Natural killer cell (primary cell): ENCODE measurements at regions not wholly inside any gene's neighbourhood (a gene's known extent, or its start where the extent isn't known, plus 50 kb on each side); places are given as distances from the start of the nearest gene placed in this dataset.
"Not testable (repeated sequence)": the region's sequence is repeated elsewhere in the genome, so short reads cannot be mapped to it uniquely, and the experiment has no call there.

Experiments
- ATAC-seq, 3 donors: fragments of 150-1000 bp in 2 of 3; fragments of 200-7000 bp in 1 of 3; cut with Tn5 transposase; 1 replicate in 1 of 3; 2 replicates in 2 of 3; pipeline ENCODE4 v1.10.0; 2021; ENCODE audit warnings: mild to moderate bottlenecking in 2 of 3, moderate library complexity in 2 of 3
- DNase-seq, 2 donors: peaks; one replicate each; pipeline versions ENCODE4 v3.0.0 to v3.0.0-alpha.2; 2013 to 2021; ENCODE audit warnings: mixed read lengths in 1 of 2
- H3K27ac ChIP-seq: one replicate; pipeline ENCODE4 v1.5.1; 2013; ENCODE audit warnings: mild to moderate bottlenecking, low read length
- H3K27me3 ChIP-seq: one replicate; pipeline ENCODE4 v1.6.1; 2013; ENCODE audit warnings: low read length; ENCODE audit not compliant: control insufficient read depth, insufficient read depth
- H3K36me3 ChIP-seq: one replicate; pipeline ENCODE4 v1.6.1; 2013; ENCODE audit warnings: low read length; ENCODE audit not compliant: control insufficient read depth, insufficient read depth
- H3K4me1 ChIP-seq: one replicate; pipeline ENCODE4 v1.6.1; 2013; ENCODE audit warnings: low read length; ENCODE audit not compliant: control insufficient read depth, insufficient read depth
- H3K4me3 ChIP-seq: one replicate; pipeline ENCODE4 v1.5.1; 2013; ENCODE audit warnings: low read length
- H3K9me3 ChIP-seq: one replicate; pipeline ENCODE4 v1.6.1; 2013; ENCODE audit warnings: low read length; ENCODE audit not compliant: control insufficient read depth, insufficient read depth
- H3K27ac Mint-ChIP-seq, 2 donors: one replicate each; pipeline ENCODE4 v1.8.0; 2022; ENCODE audit warnings: mild to moderate bottlenecking in 2 of 2, mixed read lengths in 2 of 2, moderate library complexity in 1 of 2
- H3K27me3 Mint-ChIP-seq, 2 donors: one replicate each; pipeline ENCODE4 v1.8.0; 2022; ENCODE audit warnings: low read depth in 2 of 2, mixed read lengths in 2 of 2
- H3K36me3 Mint-ChIP-seq: one replicate; pipeline ENCODE4 v1.8.0; 2022; ENCODE audit warnings: mixed read lengths
- H3K4me1 Mint-ChIP-seq, 2 donors: one replicate each; pipeline ENCODE4 v1.8.0; 2022; ENCODE audit warnings: mixed read lengths in 2 of 2
- H3K4me3 Mint-ChIP-seq: one replicate; pipeline ENCODE4 v1.8.0; 2022; ENCODE audit warnings: mild to moderate bottlenecking, moderate library complexity, mixed read lengths
- H3K9me3 Mint-ChIP-seq, 2 donors: one replicate each; pipeline ENCODE4 v1.8.0; 2022; ENCODE audit warnings: mixed read lengths in 2 of 2
- WGBS: methylation state at CpG from one replicate; pipeline ENCODE4 v1.1.7; 2013; ENCODE audit warnings: missing lambda C conversion rate; ENCODE audit not compliant: insufficient coverage; 5-methylcytosine and 5-hydroxymethylcytosine counted together
- intact Hi-C: fragments of 100-400 bp; cut with micrococcal nuclease; formaldehyde crosslinking; loops from one replicate; pipeline ENCODE4 v1.14.2; 2022

DNA sequence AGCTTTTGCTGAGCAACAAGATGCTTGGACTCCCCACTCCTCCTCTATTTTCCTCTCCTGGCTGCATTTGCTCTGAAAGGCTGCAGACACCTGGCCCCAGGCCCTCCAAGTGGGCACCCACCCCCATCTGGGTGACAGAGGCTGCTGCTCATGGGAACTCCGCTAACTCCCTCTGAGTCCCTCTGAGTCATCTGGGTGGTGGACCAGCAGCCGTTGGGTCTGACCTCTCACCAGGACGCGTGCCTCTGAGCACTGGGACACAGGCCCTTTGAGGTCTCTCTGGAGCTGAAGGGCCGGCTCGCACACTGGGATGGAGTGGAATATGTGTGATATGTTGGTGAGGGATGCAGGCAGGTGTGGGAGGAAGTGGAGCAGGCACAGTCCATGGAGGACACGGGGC is 82.9 kb downstream of the ARHGAP11B start:
- DNase-seq, H3K27ac Mint-ChIP-seq, intact Hi-C loops, H3K36me3 Mint-ChIP-seq, H3K4me3 ChIP-seq, H3K36me3 ChIP-seq, H3K27me3 Mint-ChIP-seq, ATAC-seq, H3K27me3 ChIP-seq, H3K9me3 Mint-ChIP-seq, H3K9me3 ChIP-seq, H3K4me1 Mint-ChIP-seq, H3K27ac ChIP-seq, H3K4me1 ChIP-seq, H3K4me3 Mint-ChIP-seq: not testable (repeated sequence)
- WGBS, result no CpG with 5 or more reads among the region's 7 CpGs

GRCh38 chr15:30718038-30718643 is 92.2 kb downstream of the ARHGAP11B start:
- H3K9me3 ChIP-seq, H3K27me3 Mint-ChIP-seq, H3K27ac ChIP-seq, ATAC-seq, H3K4me1 ChIP-seq, intact Hi-C loops, H3K4me3 Mint-ChIP-seq, H3K27ac Mint-ChIP-seq, H3K9me3 Mint-ChIP-seq, H3K4me3 ChIP-seq, H3K36me3 ChIP-seq, H3K4me1 Mint-ChIP-seq, DNase-seq, H3K36me3 Mint-ChIP-seq, H3K27me3 ChIP-seq: not testable (repeated sequence)
- WGBS, result 88% methylated on average over 1 of the region's 7 CpGs

DNA sequence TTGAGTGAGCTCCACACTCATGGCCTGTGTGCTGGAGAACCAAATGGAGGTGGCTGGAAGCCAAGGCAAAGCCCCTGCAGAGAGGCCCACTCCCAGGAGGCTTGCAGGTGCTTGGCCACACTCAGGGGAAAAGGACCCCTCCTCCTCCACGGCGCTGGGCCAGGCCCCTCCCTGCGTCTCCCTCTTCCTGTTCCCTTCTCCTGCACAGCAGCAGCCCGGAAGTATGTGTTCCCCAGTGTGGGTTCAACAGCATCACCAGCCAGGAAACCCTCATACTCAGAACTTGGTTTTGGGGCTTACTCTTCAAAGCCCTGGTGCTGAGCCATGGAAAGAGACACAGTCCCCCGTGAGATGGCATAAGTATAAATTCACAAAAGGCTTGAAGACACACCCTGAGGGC is 93.4 kb downstream of the ARHGAP11B start:
- H3K9me3 ChIP-seq, H3K9me3 Mint-ChIP-seq, H3K27me3 ChIP-seq, ATAC-seq, H3K36me3 Mint-ChIP-seq, H3K27ac Mint-ChIP-seq, H3K4me3 ChIP-seq, H3K27ac ChIP-seq, DNase-seq, H3K27me3 Mint-ChIP-seq, H3K4me3 Mint-ChIP-seq, intact Hi-C loops, H3K4me1 ChIP-seq, H3K4me1 Mint-ChIP-seq, H3K36me3 ChIP-seq: not testable (repeated sequence)
- WGBS, result 62% methylated on average over 5 of the region's 5 CpGs

DNA sequence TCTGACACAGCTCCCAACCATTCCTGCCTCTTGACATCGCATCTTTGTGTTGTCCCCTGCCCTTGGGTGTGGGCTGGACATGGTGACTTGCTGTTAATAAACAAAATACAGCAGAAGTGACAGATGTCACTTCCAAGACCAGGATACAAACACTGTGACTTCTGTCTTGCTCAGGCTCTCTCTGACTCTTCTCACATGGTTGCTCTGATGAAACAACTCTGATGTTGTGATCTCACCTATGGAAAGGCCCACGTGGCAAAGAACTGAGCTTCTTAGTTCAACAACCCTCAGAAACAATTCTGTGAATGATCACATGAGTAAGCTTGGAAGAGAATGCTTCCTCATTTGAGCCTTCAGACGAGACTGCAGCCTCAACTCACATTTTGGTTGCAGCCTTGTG is 94.9 kb downstream of the ARHGAP11B start:
- H3K36me3 ChIP-seq, H3K27me3 ChIP-seq, intact Hi-C loops, H3K4me1 ChIP-seq, H3K4me3 ChIP-seq, H3K36me3 Mint-ChIP-seq, H3K4me1 Mint-ChIP-seq, DNase-seq, H3K27ac Mint-ChIP-seq, H3K9me3 ChIP-seq, H3K27ac ChIP-seq, ATAC-seq, H3K9me3 Mint-ChIP-seq, H3K27me3 Mint-ChIP-seq, H3K4me3 Mint-ChIP-seq: not testable (repeated sequence)
- WGBS, result 100% methylated on average over 1 of the region's 3 CpGs

GRCh38 chr15:30721529-30721928 is 95.6 kb downstream of the ARHGAP11B start:
- DNase-seq, H3K4me3 Mint-ChIP-seq, ATAC-seq, H3K4me3 ChIP-seq, H3K27ac Mint-ChIP-seq, H3K4me1 ChIP-seq, H3K4me1 Mint-ChIP-seq, H3K9me3 Mint-ChIP-seq, H3K36me3 ChIP-seq, H3K27me3 ChIP-seq, H3K36me3 Mint-ChIP-seq, H3K27ac ChIP-seq, H3K27me3 Mint-ChIP-seq, H3K9me3 ChIP-seq, intact Hi-C loops: not testable (repeated sequence)
- no CpG with 5 or more reads among the region's 2 CpGs for WGBS

DNA sequence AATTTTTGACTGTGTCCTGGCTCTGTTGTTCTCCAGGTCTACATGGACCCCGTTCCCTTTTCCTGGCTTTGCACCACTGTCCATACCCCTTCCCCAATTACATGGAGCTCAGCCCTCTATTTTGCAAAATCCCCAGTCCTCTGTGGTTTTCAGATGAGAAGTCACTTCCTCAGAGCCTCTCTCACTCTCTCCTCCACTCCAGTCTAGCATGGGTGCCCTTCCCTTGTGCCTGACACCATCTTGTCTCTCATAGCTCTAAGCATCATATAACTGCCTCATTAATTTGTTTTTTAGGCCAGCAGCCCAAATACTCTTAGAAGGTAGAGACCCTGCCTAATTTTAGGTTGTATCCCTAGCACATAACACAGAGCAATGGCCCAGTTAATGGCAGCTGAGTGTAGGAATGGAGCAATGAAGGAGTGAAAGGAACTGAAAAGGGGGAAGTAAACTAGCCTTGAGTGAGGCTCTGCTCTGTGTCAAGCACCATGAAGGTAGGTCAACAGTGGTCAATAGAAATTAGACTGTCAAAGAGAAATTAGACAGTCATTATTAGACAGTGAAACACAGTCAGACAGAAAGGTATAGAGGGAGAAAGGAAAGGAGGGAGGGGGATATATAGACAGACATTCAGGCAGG is 97.7 kb downstream of the ARHGAP11B start:
- H3K36me3 ChIP-seq, ATAC-seq, H3K9me3 ChIP-seq, H3K36me3 Mint-ChIP-seq, H3K4me1 ChIP-seq, H3K27ac Mint-ChIP-seq, intact Hi-C loops, H3K27me3 ChIP-seq, H3K4me3 Mint-ChIP-seq, H3K27me3 Mint-ChIP-seq, DNase-seq, H3K27ac ChIP-seq, H3K4me3 ChIP-seq, H3K9me3 Mint-ChIP-seq, H3K4me1 Mint-ChIP-seq: not testable (repeated sequence)
- 95% methylated on average over 1 of the region's 1 CpG for WGBS

DNA sequence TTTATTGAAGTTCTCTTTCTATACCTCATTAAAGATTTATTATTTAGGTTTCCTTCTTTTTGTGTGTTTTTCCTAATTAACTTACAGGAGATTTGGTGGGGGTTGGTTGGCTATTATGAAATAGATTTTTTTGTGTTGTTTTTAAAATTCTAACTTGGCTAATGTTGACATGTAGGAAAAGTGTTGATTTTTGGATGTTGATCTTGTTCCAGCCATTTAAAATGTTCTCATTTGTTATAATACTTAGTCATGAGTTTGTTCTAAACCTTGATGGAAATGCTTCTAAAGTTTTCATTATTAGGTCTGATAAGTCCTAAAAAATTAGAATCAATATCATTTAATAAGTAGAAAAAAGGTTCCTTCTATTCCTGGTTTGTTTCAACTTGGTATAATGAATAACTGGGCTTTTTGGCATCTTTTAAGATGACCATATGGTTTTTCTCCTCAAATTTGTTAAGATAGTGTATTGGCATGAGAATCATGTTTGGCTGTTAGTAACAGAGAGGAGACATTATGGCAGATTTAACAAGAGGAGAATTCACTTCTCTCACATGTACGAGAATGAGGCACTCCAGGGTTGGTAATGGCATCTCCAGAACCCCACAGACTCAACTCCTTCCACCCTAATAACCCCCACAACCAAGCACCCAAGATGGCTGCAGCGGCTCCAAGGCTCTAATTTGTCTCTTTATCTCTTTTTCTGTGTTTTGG is 104.1 kb downstream of the ARHGAP11B start:
- DNase-seq, H3K27ac ChIP-seq, H3K27me3 ChIP-seq, H3K36me3 Mint-ChIP-seq, H3K27me3 Mint-ChIP-seq, intact Hi-C loops, H3K4me3 Mint-ChIP-seq, H3K36me3 ChIP-seq, H3K4me3 ChIP-seq, H3K4me1 Mint-ChIP-seq, ATAC-seq, H3K9me3 ChIP-seq, H3K4me1 ChIP-seq, H3K27ac Mint-ChIP-seq, H3K9me3 Mint-ChIP-seq: not testable (repeated sequence)
- 100% methylated on average over 1 of the region's 2 CpGs for WGBS

GRCh38 chr15:30730633-30731032 is 104.7 kb downstream of the ARHGAP11B start:
- H3K36me3 ChIP-seq, ATAC-seq, H3K4me3 Mint-ChIP-seq, H3K27me3 Mint-ChIP-seq, H3K4me1 Mint-ChIP-seq, H3K27ac ChIP-seq, H3K9me3 ChIP-seq, intact Hi-C loops, DNase-seq, H3K27ac Mint-ChIP-seq, H3K4me3 ChIP-seq, H3K36me3 Mint-ChIP-seq, H3K4me1 ChIP-seq, H3K9me3 Mint-ChIP-seq, H3K27me3 ChIP-seq: not testable (repeated sequence)
- WGBS, result 100% methylated on average over 1 of the region's 3 CpGs
